ENCODE measurements at regions not wholly inside any gene's neighbourhood (a gene's known extent, or its start where the extent isn't known, plus 50 kb on each side); places are given as distances from the start of the nearest gene placed in this dataset.
A peak's percentile ranks its signal among the peaks of the same experiment; 100 is the strongest.

DNA sequence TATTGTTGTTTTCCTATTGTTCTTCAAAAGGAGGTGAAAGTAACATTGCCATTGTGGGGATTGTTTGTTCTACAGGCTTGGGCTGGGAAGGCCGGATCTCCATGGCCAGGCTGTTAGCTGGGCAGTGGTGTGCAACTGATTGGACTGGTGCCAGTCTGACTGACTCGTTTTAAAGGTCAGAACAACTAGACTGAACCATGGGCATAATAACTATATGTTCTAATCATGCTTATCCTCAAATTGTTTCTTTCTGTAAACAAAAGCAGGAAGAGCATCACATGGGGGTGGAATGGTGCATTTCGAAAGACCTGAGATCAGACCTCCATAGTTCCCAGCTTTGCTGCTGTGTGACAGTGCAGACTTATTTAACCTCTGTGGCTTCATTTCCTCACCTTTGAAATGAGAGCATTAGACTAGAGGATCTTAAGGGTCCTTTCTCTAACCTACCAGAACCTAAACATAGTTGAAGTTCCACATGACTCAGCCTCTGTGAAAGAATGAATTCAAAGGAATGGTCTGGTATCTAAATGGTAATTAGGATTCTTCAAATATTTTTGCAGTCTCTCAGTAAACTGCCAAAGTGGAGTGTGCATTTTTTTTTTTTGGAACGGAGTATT is 66.7 kb upstream of the PGRMC2 start:
- WGBS (ENCODE audit: insufficient coverage), result 100% methylated on average over 1 of the region's 4 CpGs
- H3K27ac ChIP-seq (ENCODE audit: low read depth, low read length), result no peak overlapping the region
- H3K4me1 ChIP-seq (ENCODE audit: control insufficient read depth, insufficient read depth, low read length), result no peaks in the 10 kb centered on the region

GRCh38 chr4:128353791-128354190 is 66.2 kb upstream of the PGRMC2 start:
- Histone ChIP-seq H3K4me3 (ENCODE audit: low read depth, low read length) (no peak overlapping the region), H3K27me3 (ENCODE audit: control insufficient read depth, insufficient read depth, low read length) (no peaks in the 10 kb centered on the region), H3K27ac (ENCODE audit: low read depth, low read length) (no peak overlapping the region), H3K9me3 (ENCODE audit: control insufficient read depth, insufficient read depth, low read length) (no peaks in the 10 kb centered on the region), H3K36me3 (ENCODE audit: control insufficient read depth, insufficient read depth, low read length) (no peaks in the 10 kb centered on the region), H3K4me1 (ENCODE audit: control insufficient read depth, insufficient read depth, low read length) (no peaks in the 10 kb centered on the region)
- 93% methylated on average over 2 of the region's 3 CpGs for WGBS (ENCODE audit: insufficient coverage)
- DNase-seq (ENCODE audit: low read depth in 4 of 6, low spot score in 6 of 6), result no peak

More for the DNA sequence above, 66.7 kb upstream of the PGRMC2 start:
- H3K4me3 ChIP-seq (ENCODE audit: low read depth, low read length), result no peak overlapping the region
- DNase-seq (ENCODE audit: low read depth in 4 of 6, low spot score in 6 of 6), result no peak
- no peaks in the 10 kb centered on the region for H3K27me3 ChIP-seq (ENCODE audit: control insufficient read depth, insufficient read depth, low read length)
- no peaks in the 10 kb centered on the region for H3K9me3 ChIP-seq (ENCODE audit: control insufficient read depth, insufficient read depth, low read length)
- H3K36me3 ChIP-seq (ENCODE audit: control insufficient read depth, insufficient read depth, low read length), result no peaks in the 10 kb centered on the region

- Histone ChIP-seq H3K27ac (ENCODE audit: low read depth, low read length) (no peak overlapping the region), H3K9me3 (ENCODE audit: control insufficient read depth, insufficient read depth, low read length) (no peaks in the 10 kb centered on the region), H3K4me1 (ENCODE audit: control insufficient read depth, insufficient read depth, low read length) (no peaks in the 10 kb centered on the region), H3K36me3 (ENCODE audit: control insufficient read depth, insufficient read depth, low read length) (no peaks in the 10 kb centered on the region), H3K27me3 (ENCODE audit: control insufficient read depth, insufficient read depth, low read length) (no peaks in the 10 kb centered on the region), H3K4me3 (ENCODE audit: low read depth, low read length) (no peak overlapping the region)
- no CpG with 5 or more reads among the region's 1 CpG for WGBS (ENCODE audit: insufficient coverage)
- DNase-seq (ENCODE audit: low read depth in 4 of 6, low spot score in 6 of 6), result no peak
Observed at GRCh38 chr4:128351502-128351901, 63.9 kb upstream of the PGRMC2 start.

GRCh38 chr4:128350449-128351045 is 62.9 kb upstream of the PGRMC2 start:
- no peaks in the 10 kb centered on the region for H3K9me3 ChIP-seq (ENCODE audit: control insufficient read depth, insufficient read depth, low read length)
- no peak overlapping the region for H3K4me3 ChIP-seq (ENCODE audit: low read depth, low read length)
- no peaks in the 10 kb centered on the region for H3K27me3 ChIP-seq (ENCODE audit: control insufficient read depth, insufficient read depth, low read length)
- DNase-seq (ENCODE audit: low read depth in 4 of 6, low spot score in 6 of 6), result no peak
- H3K27ac ChIP-seq (ENCODE audit: low read depth, low read length), result no peak overlapping the region
- H3K36me3 ChIP-seq (ENCODE audit: control insufficient read depth, insufficient read depth, low read length), result no peaks in the 10 kb centered on the region
- no peaks in the 10 kb centered on the region for H3K4me1 ChIP-seq (ENCODE audit: control insufficient read depth, insufficient read depth, low read length)
- WGBS (ENCODE audit: insufficient coverage), result 85% methylated on average over 5 of the region's 6 CpGs

GRCh38 chr4:128349921-128350320 is 62.3 kb upstream of the PGRMC2 start:
- Histone ChIP-seq H3K36me3 (ENCODE audit: control insufficient read depth, insufficient read depth, low read length) (no peaks in the 10 kb centered on the region), H3K27ac (ENCODE audit: low read depth, low read length) (no peak overlapping the region), H3K4me3 (ENCODE audit: low read depth, low read length) (no peak overlapping the region), H3K27me3 (ENCODE audit: control insufficient read depth, insufficient read depth, low read length) (no peaks in the 10 kb centered on the region), H3K9me3 (ENCODE audit: control insufficient read depth, insufficient read depth, low read length) (no peaks in the 10 kb centered on the region), H3K4me1 (ENCODE audit: control insufficient read depth, insufficient read depth, low read length) (no peaks in the 10 kb centered on the region)
- WGBS (ENCODE audit: insufficient coverage), result 90% methylated on average over 4 of the region's 4 CpGs
- no peak for DNase-seq (ENCODE audit: low read depth in 4 of 6, low spot score in 6 of 6)

DNA sequence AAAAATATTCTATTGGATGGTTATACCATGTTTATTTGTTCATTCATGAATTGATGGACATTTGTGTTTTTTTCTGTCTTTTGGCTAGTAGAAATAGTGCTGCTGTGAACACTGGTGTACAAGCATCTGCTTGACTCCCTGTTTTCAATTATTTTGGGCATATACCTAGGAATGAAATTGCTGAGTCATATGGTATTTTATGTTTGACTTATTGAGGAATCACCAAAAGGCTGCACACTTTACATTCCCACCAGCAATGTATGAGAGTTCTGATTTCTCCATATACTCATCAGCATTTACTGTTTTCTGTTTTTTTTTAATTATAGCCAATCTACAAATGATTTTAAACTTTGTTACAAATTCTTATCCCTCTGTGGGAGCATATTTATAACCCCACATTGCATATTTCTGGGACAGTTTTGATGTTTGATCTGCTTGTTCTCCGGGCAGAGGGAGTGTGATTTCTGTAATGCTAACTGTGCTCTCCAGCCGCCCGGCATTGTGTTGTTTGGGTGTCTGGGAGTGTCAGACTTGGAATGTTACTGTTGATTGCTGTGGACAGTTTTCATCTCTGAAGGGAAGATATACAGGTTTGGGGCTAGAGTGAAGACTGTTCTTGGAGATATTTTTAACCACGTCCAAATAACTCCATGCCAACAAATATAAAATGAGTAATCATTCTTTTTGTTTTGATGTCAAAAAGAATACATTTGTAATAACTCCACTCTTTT is 60.5 kb upstream of the PGRMC2 start:
- Histone ChIP-seq H3K4me3 (ENCODE audit: low read depth, low read length) (no peak overlapping the region), H3K36me3 (ENCODE audit: control insufficient read depth, insufficient read depth, low read length) (no peaks in the 10 kb centered on the region), H3K9me3 (ENCODE audit: control insufficient read depth, insufficient read depth, low read length) (no peaks in the 10 kb centered on the region), H3K27me3 (ENCODE audit: control insufficient read depth, insufficient read depth, low read length) (no peaks in the 10 kb centered on the region), H3K4me1 (ENCODE audit: control insufficient read depth, insufficient read depth, low read length) (no peaks in the 10 kb centered on the region), H3K27ac (ENCODE audit: low read depth, low read length) (no peak overlapping the region)
- WGBS (ENCODE audit: insufficient coverage), result 71% methylated on average over 1 of the region's 4 CpGs
- DNase-seq (ENCODE audit: low read depth in 4 of 6, low spot score in 6 of 6), result peak in 1 of 6 donors; percentile 10

DNA sequence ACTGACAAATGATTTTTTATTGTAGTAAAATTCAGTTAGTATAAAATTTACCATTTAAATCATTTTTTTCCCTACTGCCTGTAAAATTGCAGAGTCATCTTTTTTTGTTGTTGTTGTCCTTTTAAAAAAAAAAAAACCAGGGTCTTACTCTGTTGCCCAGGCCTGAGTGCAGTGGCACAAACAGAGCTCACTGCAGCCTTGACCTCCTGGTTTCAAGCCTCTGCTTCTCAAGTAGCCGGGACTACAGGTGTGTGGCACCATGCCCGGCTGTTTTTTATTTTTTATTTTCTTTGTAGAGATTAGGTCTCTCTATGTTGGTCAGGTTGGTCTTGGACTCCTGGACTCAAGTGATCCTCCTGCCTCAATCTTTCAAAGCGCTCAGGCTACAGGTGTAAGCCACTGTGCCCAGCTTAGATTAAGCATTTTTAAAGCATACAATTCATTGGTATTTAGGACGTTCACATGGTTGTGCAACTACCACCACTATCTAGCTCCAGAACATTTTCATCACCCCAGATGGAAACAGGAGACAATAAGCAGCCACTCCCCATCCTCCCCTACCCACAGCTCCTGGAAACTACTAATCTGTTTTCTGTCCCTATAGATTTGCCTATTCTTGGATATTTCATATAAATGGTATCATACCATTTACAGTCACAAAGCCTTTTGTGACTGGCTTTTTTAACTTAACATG is 59.7 kb upstream of the PGRMC2 start:
- no peaks in the 10 kb centered on the region for H3K9me3 ChIP-seq (ENCODE audit: control insufficient read depth, insufficient read depth, low read length)
- 80% methylated on average over 1 of the region's 4 CpGs for WGBS (ENCODE audit: insufficient coverage)

GRCh38 chr4:128346054-128346716 is 58.6 kb upstream of the PGRMC2 start:
- H3K4me1 ChIP-seq (ENCODE audit: control insufficient read depth, insufficient read depth, low read length), result no peaks in the 10 kb centered on the region
- H3K4me3 ChIP-seq (ENCODE audit: low read depth, low read length), result no peak overlapping the region
- no peak for DNase-seq (ENCODE audit: low read depth in 4 of 6, low spot score in 6 of 6)
- no peaks in the 10 kb centered on the region for H3K36me3 ChIP-seq (ENCODE audit: control insufficient read depth, insufficient read depth, low read length)
- no CpG with 5 or more reads among the region's 3 CpGs for WGBS (ENCODE audit: insufficient coverage)
- H3K27ac ChIP-seq (ENCODE audit: low read depth, low read length), result no peak overlapping the region
- H3K9me3 ChIP-seq (ENCODE audit: control insufficient read depth, insufficient read depth, low read length), result no peaks in the 10 kb centered on the region
- H3K27me3 ChIP-seq (ENCODE audit: control insufficient read depth, insufficient read depth, low read length), result no peaks in the 10 kb centered on the region

More for the DNA sequence above, 59.7 kb upstream of the PGRMC2 start:
- Histone ChIP-seq H3K36me3 (ENCODE audit: control insufficient read depth, insufficient read depth, low read length) (no peaks in the 10 kb centered on the region), H3K4me3 (ENCODE audit: low read depth, low read length) (no peak overlapping the region), H3K27ac (ENCODE audit: low read depth, low read length) (no peak overlapping the region), H3K4me1 (ENCODE audit: control insufficient read depth, insufficient read depth, low read length) (no peaks in the 10 kb centered on the region), H3K27me3 (ENCODE audit: control insufficient read depth, insufficient read depth, low read length) (no peaks in the 10 kb centered on the region)
- no peak for DNase-seq (ENCODE audit: low read depth in 4 of 6, low spot score in 6 of 6)

GRCh38 chr4:128345650-128346049 is 58.0 kb upstream of the PGRMC2 start:
- no CpG with 5 or more reads among the region's 1 CpG for WGBS (ENCODE audit: insufficient coverage)
- H3K27me3 ChIP-seq (ENCODE audit: control insufficient read depth, insufficient read depth, low read length), result no peaks in the 10 kb centered on the region
- no peaks in the 10 kb centered on the region for H3K9me3 ChIP-seq (ENCODE audit: control insufficient read depth, insufficient read depth, low read length)
- H3K36me3 ChIP-seq (ENCODE audit: control insufficient read depth, insufficient read depth, low read length), result no peaks in the 10 kb centered on the region
- no peak for DNase-seq (ENCODE audit: low read depth in 4 of 6, low spot score in 6 of 6)
- H3K4me1 ChIP-seq (ENCODE audit: control insufficient read depth, insufficient read depth, low read length), result no peaks in the 10 kb centered on the region
- no peak overlapping the region for H3K27ac ChIP-seq (ENCODE audit: low read depth, low read length)
- no peak overlapping the region for H3K4me3 ChIP-seq (ENCODE audit: low read depth, low read length)

Measured in spinal cord (tissue), 9 donors.